ENCODE measurements at regions not wholly inside any gene's neighbourhood (a gene's known extent, or its start where the extent isn't known, plus 50 kb on each side); places are given as distances from the start of the nearest gene placed in this dataset.

GRCh38 chr13:103692442-103692841 is 626.2 kb upstream of the SLC10A2 start:
- TF ChIP-seq POLR2A (IDR thresholded peaks at IDR 0.05), result no peak
- TF ChIP-seq, protein P1, sequence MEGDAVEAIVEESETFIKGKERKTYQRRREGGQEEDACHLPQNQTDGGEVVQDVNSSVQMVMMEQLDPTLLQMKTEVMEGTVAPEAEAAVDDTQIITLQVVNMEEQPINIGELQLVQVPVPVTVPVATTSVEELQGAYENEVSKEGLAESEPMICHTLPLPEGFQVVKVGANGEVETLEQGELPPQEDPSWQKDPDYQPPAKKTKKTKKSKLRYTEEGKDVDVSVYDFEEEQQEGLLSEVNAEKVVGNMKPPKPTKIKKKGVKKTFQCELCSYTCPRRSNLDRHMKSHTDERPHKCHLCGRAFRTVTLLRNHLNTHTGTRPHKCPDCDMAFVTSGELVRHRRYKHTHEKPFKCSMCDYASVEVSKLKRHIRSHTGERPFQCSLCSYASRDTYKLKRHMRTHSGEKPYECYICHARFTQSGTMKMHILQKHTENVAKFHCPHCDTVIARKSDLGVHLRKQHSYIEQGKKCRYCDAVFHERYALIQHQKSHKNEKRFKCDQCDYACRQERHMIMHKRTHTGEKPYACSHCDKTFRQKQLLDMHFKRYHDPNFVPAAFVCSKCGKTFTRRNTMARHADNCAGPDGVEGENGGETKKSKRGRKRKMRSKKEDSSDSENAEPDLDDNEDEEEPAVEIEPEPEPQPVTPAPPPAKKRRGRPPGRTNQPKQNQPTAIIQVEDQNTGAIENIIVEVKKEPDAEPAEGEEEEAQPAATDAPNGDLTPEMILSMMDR (IDR thresholded peaks at IDR 0.05), result no peak

Data from lower leg skin (tissue), 3 donors.